Naive thymus-derived CD4-positive, alpha-beta T cell (primary cell): ENCODE measurements at regions not wholly inside any gene's neighbourhood (a gene's known extent, or its start where the extent isn't known, plus 50 kb on each side); places are given as distances from the start of the nearest gene placed in this dataset.

ENCODE experiments used
- ATAC-seq: fragments of 150-1000 bp; cut with Tn5 transposase; 2 replicates; pipeline ENCODE4 v1.10.0; 2021; ENCODE audit warnings: mild to moderate bottlenecking, moderate library complexity
- CTCF ChIA-PET: fragments of 350-600 bp; sonication (Branson Sonifier 250); formaldehyde crosslinking; loops from one replicate; lab custom pipeline; 2021; ENCODE audit warnings: antibody characterized with exemption; lab: Charles Lee
- POLR2A ChIA-PET: fragments of 350-600 bp; sonication (Branson Sonifier 250); formaldehyde crosslinking; loops from one replicate; lab custom pipeline; 2021; ENCODE audit warnings: antibody characterized with exemption, inconsistent platforms; lab: Charles Lee
- DNase-seq, 9 donors: peaks; one replicate each; pipeline versions ENCODE4 v3.0.0 to v3.0.0-alpha.2; 2020 to 2022; ENCODE audit warnings: mixed read lengths in 1 of 9
- H3K27ac ChIP-seq: one replicate; pipeline ENCODE4 v1.7.0; 2013; ENCODE audit warnings: mild to moderate bottlenecking, low read depth, low read length, moderate library complexity
- H3K27me3 ChIP-seq, 2 donors: one replicate each; pipeline ENCODE4 v1.7.0; 2013; ENCODE audit warnings: low read length in 2 of 2, mild to moderate bottlenecking in 2 of 2, moderate library complexity in 2 of 2; ENCODE audit not compliant: control insufficient read depth in 2 of 2, insufficient read depth in 2 of 2
- H3K36me3 ChIP-seq, 3 experiments: 1 replicate in 2 of 3; 2 replicates in 1 of 3; pipeline ENCODE4 v1.7.0; 2013; ENCODE audit warnings: low read length in 3 of 3, mild to moderate bottlenecking in 3 of 3, moderate library complexity in 1 of 3; ENCODE audit not compliant: insufficient read depth in 3 of 3, control insufficient read depth in 2 of 3
- H3K4me1 ChIP-seq, 2 donors: one replicate each; pipeline ENCODE4 v1.7.0; 2013; ENCODE audit warnings: low read length in 2 of 2, mild to moderate bottlenecking in 2 of 2, moderate library complexity in 1 of 2; ENCODE audit not compliant: control insufficient read depth in 2 of 2, insufficient read depth in 2 of 2
- H3K4me3 ChIP-seq: 2 replicates; pipeline ENCODE4 v1.7.0; 2013; ENCODE audit warnings: mild to moderate bottlenecking, low read length
- H3K9me3 ChIP-seq, 3 experiments: 1 replicate in 2 of 3; 2 replicates in 1 of 3; pipeline ENCODE4 v1.7.0; 2013; ENCODE audit warnings: low read length in 3 of 3; ENCODE audit not compliant: control insufficient read depth in 2 of 3
- H3K27ac Mint-ChIP-seq, 9 donors: one replicate each; pipeline ENCODE4 v1.8.0; 2020 to 2022; ENCODE audit warnings: mixed read lengths in 9 of 9, mild to moderate bottlenecking in 8 of 9, moderate library complexity in 5 of 9, inconsistent platforms in 2 of 9
- H3K27me3 Mint-ChIP-seq, 5 donors: one replicate each; pipeline ENCODE4 v1.8.0; 2021 to 2022; ENCODE audit warnings: mixed read lengths in 5 of 5, mild to moderate bottlenecking in 1 of 5
- H3K36me3 Mint-ChIP-seq, 5 donors: one replicate each; pipeline ENCODE4 v1.8.0; 2020 to 2022; ENCODE audit warnings: mixed read lengths in 5 of 5, mild to moderate bottlenecking in 3 of 5, inconsistent platforms in 1 of 5
- H3K4me1 Mint-ChIP-seq, 7 donors: one replicate each; pipeline ENCODE4 v1.8.0; 2020 to 2022; ENCODE audit warnings: mixed read lengths in 7 of 7, mild to moderate bottlenecking in 3 of 7, inconsistent platforms in 1 of 7
- H3K4me3 Mint-ChIP-seq, 10 donors: one replicate each; pipeline ENCODE4 v1.8.0; 2020 to 2022; ENCODE audit warnings: mild to moderate bottlenecking in 10 of 10, mixed read lengths in 10 of 10, moderate library complexity in 6 of 10, inconsistent platforms in 2 of 10
- H3K9me3 Mint-ChIP-seq, 11 donors: one replicate each; pipeline ENCODE4 v1.8.0; 2020 to 2022; ENCODE audit warnings: mixed read lengths in 11 of 11, mild to moderate bottlenecking in 4 of 11, inconsistent platforms in 1 of 11, moderate library complexity in 1 of 11
- intact Hi-C, 2 donors: fragments of 100-400 bp; cut with micrococcal nuclease; formaldehyde crosslinking; loops; one replicate each; pipeline ENCODE4 v1.15.1; 2023

DNA sequence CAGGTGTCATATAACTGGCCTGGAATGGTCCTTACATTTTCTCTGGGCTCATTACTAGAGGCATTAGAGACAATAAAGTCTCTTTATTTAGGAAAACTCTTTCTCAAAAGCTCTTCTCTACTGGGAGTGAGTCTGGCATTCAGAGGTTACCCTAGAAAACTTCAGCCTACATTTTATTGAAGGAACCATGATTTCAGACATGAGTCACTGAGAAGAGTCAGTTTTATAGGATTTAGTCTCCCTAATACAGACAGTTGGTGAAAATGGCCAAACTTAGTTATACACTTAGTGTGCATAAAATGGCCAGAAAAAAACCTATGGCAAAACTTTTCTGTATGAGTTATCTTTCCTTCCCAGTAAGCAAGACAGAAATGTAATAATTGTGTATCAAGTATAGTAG, 689.4 kb downstream of the ZEB2 start:
- peaks cover 0 to 2% (median 0%) of the 10 kb centered on the region in 11 donors for H3K9me3 Mint-ChIP-seq
- H3K27me3 Mint-ChIP-seq = peaks cover 3 to 13% (median 11%) of the 10 kb centered on the region in 5 donors
- DNase-seq (no peak), ATAC-seq (no peak)
- Histone ChIP-seq H3K4me3 (no peak overlapping the region), H3K9me3 (no peaks in the 10 kb centered on the region), H3K27me3 (no peaks in the 10 kb centered on the region), H3K27ac (no peak overlapping the region), H3K36me3 (no peaks in the 10 kb centered on the region), H3K4me1 (no peaks in the 10 kb centered on the region)
- ChIA-PET POLR2A (no interaction called here), CTCF (no interaction called here)
- intact Hi-C loops = no loop called here
- H3K4me1 Mint-ChIP-seq = no peaks in the 10 kb centered on the region
- H3K4me3 Mint-ChIP-seq = no peak overlapping the region
- no peak overlapping the region for H3K27ac Mint-ChIP-seq
- H3K36me3 Mint-ChIP-seq = no peaks in the 10 kb centered on the region

DNA sequence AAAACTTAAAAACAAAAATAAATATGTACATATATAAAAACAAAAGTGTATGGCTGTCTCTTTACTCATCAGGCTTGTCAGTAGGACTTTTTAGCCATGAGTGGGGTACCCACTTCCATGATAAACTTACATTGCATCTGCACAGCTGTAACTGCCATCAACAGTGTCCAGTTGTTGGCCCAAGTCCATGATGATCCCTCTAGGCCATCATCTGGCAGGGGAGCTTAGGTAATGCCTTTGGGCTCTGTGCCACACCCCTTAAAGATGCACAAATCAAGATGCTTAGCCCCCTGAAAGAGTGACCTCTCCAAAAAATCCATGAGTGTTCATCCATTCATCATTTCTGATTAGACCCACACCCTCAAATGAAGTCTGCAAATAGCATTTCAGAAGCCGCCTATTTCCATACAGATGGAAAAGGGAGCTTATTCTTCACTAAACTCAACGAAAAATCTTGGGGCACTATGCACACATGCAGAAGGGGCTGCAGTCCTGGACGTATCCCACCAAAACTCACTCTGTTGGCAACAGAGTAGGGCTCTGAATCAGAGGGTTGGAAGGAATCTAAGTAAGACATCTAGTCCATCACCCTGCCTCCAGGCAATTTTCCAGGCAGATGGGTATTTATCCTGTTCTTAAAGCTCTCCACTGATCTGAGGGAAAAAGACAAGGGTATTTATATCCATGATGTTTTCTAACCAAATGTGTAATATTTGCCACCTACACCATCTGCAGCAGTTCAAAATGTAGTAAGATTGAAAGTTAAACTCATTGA, 691.0 kb downstream of the ZEB2 start:
- H3K27me3 ChIP-seq = no peaks in the 10 kb centered on the region
- CTCF ChIA-PET = interaction anchor here (0.6 kb wide), 1 partner anchor 175 kb away, joined by 4 read pairs; no protein-coding TSS in a partner anchor
- no peak overlapping the region for H3K27ac ChIP-seq
- intact Hi-C loops = no loop called here
- DNase-seq (no peak), ATAC-seq (no peak)
- POLR2A ChIA-PET = no interaction called here
- Mint-ChIP-seq H3K9me3 (peaks cover 0 to 2% (median 0%) of the 10 kb centered on the region in 11 donors), H3K4me3 (no peak overlapping the region), H3K27ac (no peak overlapping the region), H3K36me3 (no peaks in the 10 kb centered on the region), H3K27me3 (peaks cover 3 to 13% (median 11%) of the 10 kb centered on the region in 5 donors), H3K4me1 (no peaks in the 10 kb centered on the region)
- no peaks in the 10 kb centered on the region for H3K4me1 ChIP-seq
- H3K4me3 ChIP-seq = no peak overlapping the region
- no peaks in the 10 kb centered on the region for H3K36me3 ChIP-seq
- H3K9me3 ChIP-seq = no peaks in the 10 kb centered on the region

DNA sequence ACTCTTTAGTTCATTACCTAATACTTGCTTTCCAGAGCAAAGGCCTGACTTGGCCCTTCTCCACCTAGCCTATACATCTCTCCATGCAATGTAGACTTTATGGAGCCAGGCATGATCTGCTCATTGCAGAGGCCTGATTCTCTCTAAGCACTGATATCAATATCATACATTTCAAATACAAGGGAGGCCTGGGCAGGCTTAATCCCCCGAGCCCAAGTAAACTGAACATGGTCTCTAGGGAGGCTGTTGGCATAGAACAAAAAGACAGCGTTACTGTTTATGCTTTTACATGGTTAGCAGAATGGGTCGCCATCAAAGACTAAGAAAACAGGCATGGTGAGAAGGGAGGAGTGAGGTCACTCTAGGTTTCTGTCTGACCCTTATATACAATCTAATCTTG, 695.1 kb downstream of the ZEB2 start:
- H3K27ac ChIP-seq = no peak overlapping the region
- Mint-ChIP-seq H3K27ac (no peak overlapping the region), H3K4me1 (no peaks in the 10 kb centered on the region), H3K9me3 (peaks cover 0 to 2% (median 0%) of the 10 kb centered on the region in 11 donors), H3K4me3 (no peak overlapping the region), H3K27me3 (peaks cover 3 to 22% (median 20%) of the 10 kb centered on the region in 5 donors), H3K36me3 (no peaks in the 10 kb centered on the region)
- ATAC-seq (no peak), DNase-seq (no peak)
- H3K36me3 ChIP-seq = no peaks in the 10 kb centered on the region
- intact Hi-C loops = no loop called here
- CTCF ChIA-PET = no interaction called here
- POLR2A ChIA-PET = no interaction called here
- no peaks in the 10 kb centered on the region for H3K4me1 ChIP-seq
- no peak overlapping the region for H3K4me3 ChIP-seq
- no peaks in the 10 kb centered on the region for H3K27me3 ChIP-seq
- H3K9me3 ChIP-seq = no peaks in the 10 kb centered on the region

DNA sequence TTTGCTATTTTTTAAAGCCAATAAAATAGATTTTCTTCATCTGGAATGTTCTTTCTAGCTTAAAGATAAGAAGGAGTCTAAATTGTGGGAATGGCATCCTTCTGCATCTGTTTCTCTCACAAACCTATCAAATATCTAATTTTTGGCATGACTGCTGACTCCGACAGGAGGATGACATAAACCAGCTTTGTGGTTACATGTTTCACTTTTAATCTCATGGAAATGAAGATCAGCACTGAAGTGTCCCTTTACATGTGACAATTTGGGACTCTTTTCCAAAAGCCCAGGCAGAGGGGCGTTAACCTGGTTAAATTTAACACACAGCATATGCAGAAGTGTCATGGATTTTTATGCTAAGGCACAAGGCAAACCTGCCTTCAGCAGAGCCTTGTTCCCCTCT, 694.7 kb downstream of the ARHGAP15 start:
- Histone ChIP-seq H3K9me3 (no peaks in the 10 kb centered on the region), H3K27me3 (no peaks in the 10 kb centered on the region), H3K36me3 (no peaks in the 10 kb centered on the region), H3K4me3 (no peak overlapping the region), H3K27ac (no peak overlapping the region), H3K4me1 (no peaks in the 10 kb centered on the region)
- Mint-ChIP-seq H3K4me3 (no peak overlapping the region), H3K9me3 (peaks cover 0 to 2% (median 0%) of the 10 kb centered on the region in 11 donors), H3K27me3 (peaks cover 3 to 22% (median 16%) of the 10 kb centered on the region in 5 donors), H3K4me1 (no peaks in the 10 kb centered on the region), H3K36me3 (no peaks in the 10 kb centered on the region), H3K27ac (no peak overlapping the region)
- intact Hi-C loops = no loop called here
- ChIA-PET POLR2A (no interaction called here), CTCF (no interaction called here)
- no peak for ATAC-seq
- no peak for DNase-seq

DNA sequence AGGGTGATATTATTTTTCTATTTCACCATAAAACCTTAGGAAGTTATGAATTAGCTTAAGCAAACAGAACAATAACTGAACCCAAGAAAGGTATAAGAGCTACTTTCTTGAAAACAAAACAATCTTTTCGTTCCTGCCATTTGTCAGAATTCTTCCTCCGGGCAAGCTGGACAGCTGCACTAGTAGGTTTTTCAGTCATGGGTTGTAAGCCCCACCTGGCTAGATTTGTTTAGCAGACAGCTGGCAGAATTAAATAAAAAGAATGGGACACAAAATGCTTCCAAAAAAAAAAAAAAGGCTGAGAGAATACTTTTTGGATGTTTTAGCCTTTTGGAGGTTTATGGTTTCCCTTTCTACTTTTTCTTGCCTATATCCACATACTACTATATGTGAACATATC, 694.1 kb downstream of the ARHGAP15 start:
- Histone ChIP-seq H3K27ac (no peak overlapping the region), H3K4me3 (no peak overlapping the region), H3K36me3 (no peaks in the 10 kb centered on the region), H3K27me3 (no peaks in the 10 kb centered on the region), H3K9me3 (no peaks in the 10 kb centered on the region), H3K4me1 (no peaks in the 10 kb centered on the region)
- ATAC-seq = no peak
- no peak for DNase-seq
- Mint-ChIP-seq H3K9me3 (peaks cover 0 to 2% (median 0%) of the 10 kb centered on the region in 11 donors), H3K27ac (no peak overlapping the region), H3K27me3 (peaks cover 3 to 22% (median 15%) of the 10 kb centered on the region in 5 donors), H3K4me3 (no peak overlapping the region), H3K36me3 (no peaks in the 10 kb centered on the region), H3K4me1 (no peaks in the 10 kb centered on the region)
- POLR2A ChIA-PET = no interaction called here
- intact Hi-C loops = no loop called here
- CTCF ChIA-PET = no interaction called here

DNA sequence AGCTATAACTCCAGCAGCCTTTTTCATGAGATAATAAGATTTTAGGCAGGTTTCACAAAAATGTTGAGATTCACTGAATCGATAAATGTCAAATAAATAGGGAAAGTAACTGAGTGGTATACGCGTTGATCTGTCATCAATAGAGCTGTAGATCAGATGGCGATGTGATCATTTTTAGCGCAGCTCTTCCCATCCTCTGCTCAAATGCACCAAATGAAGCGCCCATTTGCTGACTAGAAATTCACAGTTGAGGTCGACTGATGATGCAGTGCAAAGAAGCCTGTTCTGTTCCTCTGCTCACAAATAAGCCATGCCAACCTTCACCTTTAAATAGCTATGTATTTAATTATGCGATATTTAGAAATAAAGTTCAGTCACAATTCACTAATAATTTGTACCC, 693.5 kb downstream of the ARHGAP15 start:
- Histone ChIP-seq H3K27me3 (no peaks in the 10 kb centered on the region), H3K9me3 (no peaks in the 10 kb centered on the region), H3K4me3 (no peak overlapping the region), H3K27ac (no peak overlapping the region), H3K36me3 (no peaks in the 10 kb centered on the region), H3K4me1 (no peaks in the 10 kb centered on the region)
- Mint-ChIP-seq H3K27me3 (peaks cover 3 to 18% (median 15%) of the 10 kb centered on the region in 5 donors), H3K36me3 (no peaks in the 10 kb centered on the region), H3K4me3 (no peak overlapping the region), H3K27ac (no peak overlapping the region), H3K4me1 (no peaks in the 10 kb centered on the region), H3K9me3 (peaks cover 0 to 2% (median 0%) of the 10 kb centered on the region in 11 donors)
- POLR2A ChIA-PET = no interaction called here
- DNase-seq (no peak), ATAC-seq (no peak)
- CTCF ChIA-PET = no interaction called here
- intact Hi-C loops = no loop called here

DNA sequence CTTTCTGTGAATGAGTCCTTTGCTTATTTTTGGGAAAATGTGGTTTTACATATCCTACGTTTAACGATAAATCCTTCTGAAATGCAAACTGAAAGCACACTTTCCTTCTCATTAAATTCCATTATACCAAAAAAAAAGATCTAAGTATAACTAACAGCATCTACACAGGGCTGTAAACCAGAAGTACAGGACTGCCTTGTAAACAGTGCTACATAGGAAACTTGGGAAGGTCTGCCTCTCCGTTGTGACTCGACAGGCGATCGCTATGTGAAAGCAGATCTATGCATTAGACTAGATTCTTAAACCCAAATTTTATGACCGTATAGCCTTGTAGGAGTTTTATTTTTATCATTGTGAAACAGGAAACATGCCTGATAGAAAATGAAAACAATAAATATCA, 690.5 kb downstream of the ARHGAP15 start:
- H3K4me3 Mint-ChIP-seq = no peak overlapping the region
- CTCF ChIA-PET = no interaction called here
- Histone ChIP-seq H3K27ac (no peak overlapping the region), H3K4me1 (no peaks in the 10 kb centered on the region), H3K27me3 (no peaks in the 10 kb centered on the region), H3K36me3 (no peaks in the 10 kb centered on the region), H3K4me3 (no peak overlapping the region), H3K9me3 (no peaks in the 10 kb centered on the region)
- no peak for DNase-seq
- no peak for ATAC-seq
- H3K27me3 Mint-ChIP-seq = peaks cover 1 to 13% (median 8%) of the 10 kb centered on the region in 5 donors
- no peaks in the 10 kb centered on the region for H3K4me1 Mint-ChIP-seq
- no peak overlapping the region for H3K27ac Mint-ChIP-seq
- intact Hi-C loops = no loop called here
- POLR2A ChIA-PET = no interaction called here
- H3K36me3 Mint-ChIP-seq = no peaks in the 10 kb centered on the region
- no peaks in the 10 kb centered on the region for H3K9me3 Mint-ChIP-seq
